AG04450 (cell line): ENCODE measurements at regions not wholly inside any gene's neighbourhood (a gene's known extent, or its start where the extent isn't known, plus 50 kb on each side); places are given as distances from the start of the nearest gene placed in this dataset.

ENCODE experiments used
- CTCF ChIA-PET: fragments of 300-600, 350-600 bp; formaldehyde crosslinking; extraction: SDS; loops from one replicate; lab custom pipeline; 2022; ENCODE audit warnings: antibody characterized with exemption, inconsistent platforms; lab: Charles Lee
- POLR2A ChIA-PET: fragments of 350-600 bp; formaldehyde crosslinking; extraction: SDS; loops from one replicate; lab custom pipeline; 2021; ENCODE audit warnings: antibody characterized with exemption, inconsistent platforms; lab: Yijun Ruan, JAX
- DNase-seq: peaks from one replicate; pipeline ENCODE4 v3.0.0-alpha.2; 2011; ENCODE audit warnings: low read depth, low spot score
- H3K27ac ChIP-seq: one replicate; pipeline ENCODE4 v1.5.1; 2012; ENCODE audit warnings: low read depth, low read length, control low read depth
- H3K27me3 ChIP-seq: one replicate; pipeline ENCODE4 v1.6.0; 2012; ENCODE audit warnings: low read length; ENCODE audit not compliant: control insufficient read depth, insufficient read depth
- H3K4me3 ChIP-seq: 2 replicates; pipeline ENCODE4 v1.5.1; 2011; ENCODE audit warnings: mild to moderate bottlenecking, low read depth, low read length, control low read depth
- H3K9me3 ChIP-seq: 2 replicates; pipeline ENCODE4 v1.5.1; 2012; ENCODE audit warnings: low read length; ENCODE audit not compliant: control insufficient read depth, insufficient read depth
- CTCF ChIP-seq: IDR thresholded peaks from 2 replicates; pipeline ENCODE4 v1.5.1; 2011; ENCODE audit warnings: low read depth, low read length, control low read depth, inconsistent platforms

- ChIA-PET CTCF (interaction anchor here (0.6 to 1.1 kb wide), 2 partner anchors 320 to 445 kb away, joined by 4 to 6 read pairs; no protein-coding TSS in a partner anchor), POLR2A (interaction anchor here (0.6 kb wide), 2 partner anchors 9 to 13 kb away, joined by 3 to 4 read pairs; no protein-coding TSS in a partner anchor)
- DNase-seq, result no peak
- no peak for TF ChIP-seq CTCF
- H3K4me3 ChIP-seq, result no peak overlapping the region
- H3K9me3 ChIP-seq, result no peaks in the 10 kb centered on the region
- no peak overlapping the region for H3K27ac ChIP-seq
- H3K27me3 ChIP-seq, result no peaks in the 10 kb centered on the region
Measured at GRCh38 chr7:47711776-47712175, 129.9 kb upstream of the TNS3 start.

DNA sequence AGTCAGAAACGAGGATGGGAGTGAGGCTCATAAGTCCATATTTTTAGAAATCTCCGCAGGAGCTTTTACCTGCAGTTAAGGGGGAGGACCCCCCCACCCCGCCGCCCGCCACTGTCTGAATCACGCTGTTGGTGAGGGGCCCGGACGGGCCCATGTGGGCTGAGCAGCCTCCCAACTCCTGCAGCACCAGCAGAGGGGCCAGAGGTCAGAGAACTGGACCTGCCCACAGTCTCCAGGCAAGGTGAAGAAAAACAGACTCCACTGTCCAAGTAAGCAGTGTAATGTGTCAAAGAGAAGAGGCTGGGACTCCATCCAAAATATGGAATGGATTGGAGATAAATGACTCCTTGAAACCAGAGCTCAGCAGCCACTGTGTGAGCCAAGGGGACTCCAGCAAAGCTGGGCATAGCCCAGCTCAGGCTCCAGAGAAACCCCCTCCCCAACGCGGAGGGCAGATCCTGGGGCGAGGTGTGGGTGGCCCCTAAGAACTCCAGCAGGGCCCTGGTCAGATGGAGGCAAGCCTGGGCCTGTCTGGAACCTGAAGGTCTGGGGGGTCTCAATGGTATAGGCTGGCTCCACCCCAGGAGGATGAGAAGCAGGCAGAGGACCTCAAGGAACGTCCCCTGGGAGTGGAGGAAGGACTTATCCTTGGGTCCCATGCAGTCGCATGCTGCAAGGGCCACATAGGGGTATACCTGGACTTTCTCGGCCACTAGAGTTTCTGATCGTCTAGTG, 128.5 kb upstream of the TNS3 start:
- TF ChIP-seq CTCF, result no peak
- no peak for DNase-seq

DNA sequence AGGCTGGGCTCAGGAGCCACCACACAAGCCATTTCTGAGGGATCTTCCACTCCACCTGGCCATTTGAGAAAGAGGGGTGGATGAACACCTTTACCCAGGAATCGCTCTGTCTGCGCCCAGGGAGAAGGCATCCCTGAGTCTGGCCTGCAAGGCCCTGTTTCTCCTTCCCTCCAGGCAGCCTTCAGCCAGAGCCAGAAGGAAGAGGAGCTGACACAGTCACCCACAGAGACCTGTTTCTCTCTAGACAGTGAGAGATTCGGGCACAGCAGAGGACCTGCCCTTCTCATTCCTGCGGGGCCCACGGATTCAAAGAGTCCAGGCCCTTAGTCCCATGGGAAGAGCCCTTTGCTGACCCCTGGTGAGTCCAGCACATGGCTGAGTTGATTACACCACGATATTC, 127.5 kb upstream of the TNS3 start:
- no peak for TF ChIP-seq CTCF
- ChIA-PET CTCF (interaction anchor here (1.2 kb wide), 1 partner anchor 443 kb away, joined by 3 read pairs; no protein-coding TSS in a partner anchor), POLR2A (interaction anchor here (1.0 kb wide), 1 partner anchor 77 kb away, joined by 4 read pairs; no protein-coding TSS in a partner anchor)
- no peak overlapping the region for H3K4me3 ChIP-seq
- no peaks in the 10 kb centered on the region for H3K9me3 ChIP-seq
- H3K27ac ChIP-seq, result no peak overlapping the region
- H3K27me3 ChIP-seq, result no peaks in the 10 kb centered on the region
- no peak for DNase-seq

More for the DNA sequence above, 128.5 kb upstream of the TNS3 start:
- no peak overlapping the region for H3K4me3 ChIP-seq
- CTCF ChIA-PET, result interaction anchor here (1.2 kb wide), 1 partner anchor 444 kb away, joined by 3 read pairs; no protein-coding TSS in a partner anchor
- H3K27me3 ChIP-seq, result no peaks in the 10 kb centered on the region
- no peak overlapping the region for H3K27ac ChIP-seq
- POLR2A ChIA-PET, result no interaction called here
- H3K9me3 ChIP-seq, result no peaks in the 10 kb centered on the region

- ChIA-PET POLR2A (interaction anchor here (1.0 kb wide), 1 partner anchor 78 kb away, joined by 4 read pairs; no protein-coding TSS in a partner anchor), CTCF (no interaction called here)
- peak overlapping the region; percentile 21 for H3K27ac ChIP-seq
- no peaks in the 10 kb centered on the region for H3K27me3 ChIP-seq
- DNase-seq, result no peak
- no peak for TF ChIP-seq CTCF
- no peaks in the 10 kb centered on the region for H3K9me3 ChIP-seq
- H3K4me3 ChIP-seq, result no peak overlapping the region
Measured at GRCh38 chr7:47709051-47709450, 127.1 kb upstream of the TNS3 start.

DNA sequence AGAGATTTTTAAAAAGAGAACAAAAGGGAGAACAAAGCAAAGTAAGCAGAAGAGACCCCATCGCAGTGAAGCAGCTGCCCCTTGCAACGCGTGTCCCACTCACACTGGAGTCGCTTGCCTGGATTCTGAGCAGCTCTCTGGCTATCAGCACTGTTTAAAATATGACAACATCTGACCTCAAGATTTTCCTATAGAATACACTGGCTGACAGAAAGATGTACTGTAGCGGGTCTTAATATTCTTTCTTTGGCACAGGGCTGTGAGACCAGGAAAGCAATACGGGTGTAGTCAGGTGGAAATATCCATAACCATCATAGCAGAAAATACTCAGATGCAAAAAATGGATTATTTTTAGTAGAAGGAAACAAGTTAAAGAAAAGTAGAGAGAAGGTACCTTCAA, 125.7 kb upstream of the TNS3 start:
- POLR2A ChIA-PET, result no interaction called here
- TF ChIP-seq CTCF, result no peak
- DNase-seq, result no peak
- CTCF ChIA-PET, result no interaction called here
- H3K9me3 ChIP-seq, result no peaks in the 10 kb centered on the region
- H3K27ac ChIP-seq, result no peak overlapping the region
- no peak overlapping the region for H3K4me3 ChIP-seq
- no peaks in the 10 kb centered on the region for H3K27me3 ChIP-seq
